Retinal pigment epithelial cell (primary cell): ENCODE measurements at regions not wholly inside any gene's neighbourhood (a gene's known extent, or its start where the extent isn't known, plus 50 kb on each side); places are given as distances from the start of the nearest gene placed in this dataset.

ENCODE experiments used
- DNase-seq: peaks from one replicate; pipeline ENCODE4 v3.0.0-alpha.2; 2010; ENCODE audit warnings: low read depth
- H3K4me3 ChIP-seq: 2 replicates; pipeline ENCODE4 v1.5.1; 2011; ENCODE audit warnings: mild to moderate bottlenecking, low read length, control low read depth, moderate library complexity
- TF ChIP-seq, protein P1 (sequence below): conservative IDR thresholded peaks from 2 replicates; pipeline ENCODE4 v1.5.1; 2011; ENCODE audit warnings: low read depth, low read length, control low read depth, inconsistent platforms

DNA sequence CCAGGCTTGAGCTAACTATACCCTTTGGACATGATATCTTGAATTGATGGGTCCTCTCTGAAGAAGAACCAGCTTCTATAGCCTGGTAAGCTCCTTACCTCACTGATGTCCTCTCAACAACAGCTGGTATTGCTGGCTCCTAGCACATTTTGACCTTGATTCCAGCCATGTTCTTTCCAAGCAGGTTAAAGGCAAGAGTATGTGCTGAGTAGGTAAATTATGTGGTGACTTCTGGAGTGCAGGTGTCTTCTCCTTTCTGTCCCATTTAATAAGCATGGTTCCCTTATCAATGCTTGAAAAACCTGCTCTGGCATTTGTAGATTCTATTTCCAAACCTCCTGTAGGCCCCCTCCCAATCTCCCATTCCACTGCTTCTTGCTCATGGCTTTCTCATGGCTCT lies 300.1 kb downstream of the UTP18 start:
- H3K4me3 ChIP-seq, result no peak overlapping the region
- DNase-seq, result no peak
- TF ChIP-seq, protein P1, sequence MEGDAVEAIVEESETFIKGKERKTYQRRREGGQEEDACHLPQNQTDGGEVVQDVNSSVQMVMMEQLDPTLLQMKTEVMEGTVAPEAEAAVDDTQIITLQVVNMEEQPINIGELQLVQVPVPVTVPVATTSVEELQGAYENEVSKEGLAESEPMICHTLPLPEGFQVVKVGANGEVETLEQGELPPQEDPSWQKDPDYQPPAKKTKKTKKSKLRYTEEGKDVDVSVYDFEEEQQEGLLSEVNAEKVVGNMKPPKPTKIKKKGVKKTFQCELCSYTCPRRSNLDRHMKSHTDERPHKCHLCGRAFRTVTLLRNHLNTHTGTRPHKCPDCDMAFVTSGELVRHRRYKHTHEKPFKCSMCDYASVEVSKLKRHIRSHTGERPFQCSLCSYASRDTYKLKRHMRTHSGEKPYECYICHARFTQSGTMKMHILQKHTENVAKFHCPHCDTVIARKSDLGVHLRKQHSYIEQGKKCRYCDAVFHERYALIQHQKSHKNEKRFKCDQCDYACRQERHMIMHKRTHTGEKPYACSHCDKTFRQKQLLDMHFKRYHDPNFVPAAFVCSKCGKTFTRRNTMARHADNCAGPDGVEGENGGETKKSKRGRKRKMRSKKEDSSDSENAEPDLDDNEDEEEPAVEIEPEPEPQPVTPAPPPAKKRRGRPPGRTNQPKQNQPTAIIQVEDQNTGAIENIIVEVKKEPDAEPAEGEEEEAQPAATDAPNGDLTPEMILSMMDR, result no peak

DNA sequence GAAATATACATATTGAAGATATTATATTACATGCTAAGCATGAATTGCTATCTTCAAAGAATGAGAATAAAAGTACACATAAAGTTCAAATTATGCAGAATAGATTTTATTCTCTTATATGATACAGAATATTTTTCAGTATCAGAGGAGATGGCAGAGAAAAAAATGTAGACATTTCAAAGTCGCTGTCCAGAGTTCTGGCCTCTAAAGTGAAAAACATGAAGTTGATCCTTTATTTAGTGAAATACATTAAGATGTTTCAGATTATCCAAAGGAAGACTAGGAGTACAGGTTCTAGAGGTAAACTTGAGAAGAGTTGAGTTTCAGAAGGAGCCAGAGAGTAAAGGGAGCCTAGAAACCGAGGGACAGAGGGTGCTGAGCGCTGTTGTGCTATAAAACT lies 303.6 kb downstream of the UTP18 start:
- no peak overlapping the region for H3K4me3 ChIP-seq
- TF ChIP-seq, protein P1, result no peak
- no peak for DNase-seq

DNA sequence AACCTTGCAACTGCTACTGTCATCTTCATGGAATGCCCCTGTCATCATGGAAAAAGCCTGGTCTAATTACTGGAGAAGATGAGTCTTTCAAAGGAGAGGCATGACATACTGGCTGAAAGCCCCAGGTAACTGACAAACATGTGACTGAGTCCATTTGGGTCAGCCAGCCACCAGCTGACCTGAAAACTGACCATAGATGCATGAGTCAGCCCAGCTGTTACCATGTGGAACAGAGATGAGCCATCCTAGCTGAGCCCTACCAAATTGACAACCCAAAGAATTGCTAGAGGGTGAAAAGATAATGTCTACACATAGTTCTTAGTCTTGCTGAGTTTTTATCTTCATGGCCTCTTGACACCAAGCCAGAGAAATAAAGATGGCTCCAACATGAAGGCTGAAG lies 311.8 kb downstream of the UTP18 start:
- TF ChIP-seq, protein P1, result no peak
- no peak overlapping the region for H3K4me3 ChIP-seq
- DNase-seq, result no peak
